ENCODE measurements at regions not wholly inside any gene's neighbourhood (a gene's known extent, or its start where the extent isn't known, plus 50 kb on each side); places are given as distances from the start of the nearest gene placed in this dataset.

DNA sequence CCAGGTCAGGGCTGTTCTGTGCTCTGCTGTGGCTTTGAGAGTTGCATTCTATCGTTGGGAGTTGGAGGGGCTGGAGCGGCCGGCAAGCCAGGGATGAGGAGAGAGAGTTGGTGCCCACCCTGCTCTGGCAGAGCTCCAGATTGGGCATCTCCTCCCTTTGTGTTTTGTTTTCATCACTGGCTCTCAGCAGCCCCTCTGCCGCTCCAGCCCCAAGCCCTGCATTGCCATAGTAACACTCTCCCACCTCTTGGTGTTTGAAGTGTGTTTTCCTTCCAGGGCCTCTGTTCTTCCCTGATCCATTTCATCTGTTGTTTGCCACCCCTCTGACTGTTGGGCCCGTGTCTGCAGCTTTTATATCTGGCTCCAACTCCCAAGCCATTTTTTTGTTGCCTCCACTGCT is 152.7 kb downstream of the URB2 start:
- Mint-ChIP-seq H3K27me3 (ENCODE audit: insufficient read depth) (peaks cover 10% of the 10 kb centered on the region), H3K27ac (no peak overlapping the region), H3K4me1 (ENCODE audit: low read depth) (no peaks in the 10 kb centered on the region), H3K4me3 (no peak overlapping the region), H3K36me3 (ENCODE audit: low read depth) (no peaks in the 10 kb centered on the region), H3K9me3 (no peaks in the 10 kb centered on the region)
- DNase-seq (ENCODE audit: low spot score) = no peak
- intact Hi-C loops (cut with micrococcal nuclease) = no loop called here

DNA sequence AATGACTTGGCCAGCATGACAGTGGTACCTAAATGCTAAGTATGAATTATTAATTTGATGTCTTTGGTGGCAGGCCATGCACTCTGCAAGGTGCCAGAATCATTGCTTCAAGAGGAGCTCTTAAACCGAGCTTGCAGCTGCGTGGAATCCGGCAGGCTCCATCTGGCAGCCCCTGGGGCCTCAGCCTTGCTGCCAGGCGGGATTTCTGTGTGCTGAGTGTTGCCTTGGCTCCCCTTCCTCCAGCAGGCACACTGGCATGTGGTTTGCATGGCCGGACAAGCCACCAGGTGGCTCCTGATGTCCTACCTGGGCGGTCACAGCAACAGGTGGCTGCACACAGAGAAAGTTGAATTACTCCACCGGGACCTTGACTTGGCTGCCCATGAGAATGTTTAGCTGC is 155.4 kb downstream of the URB2 start:
- Mint-ChIP-seq H3K27me3 (ENCODE audit: insufficient read depth) (peaks cover 10% of the 10 kb centered on the region), H3K4me1 (ENCODE audit: low read depth) (no peaks in the 10 kb centered on the region)
- DNase-seq (ENCODE audit: low spot score) = no peak

DNA sequence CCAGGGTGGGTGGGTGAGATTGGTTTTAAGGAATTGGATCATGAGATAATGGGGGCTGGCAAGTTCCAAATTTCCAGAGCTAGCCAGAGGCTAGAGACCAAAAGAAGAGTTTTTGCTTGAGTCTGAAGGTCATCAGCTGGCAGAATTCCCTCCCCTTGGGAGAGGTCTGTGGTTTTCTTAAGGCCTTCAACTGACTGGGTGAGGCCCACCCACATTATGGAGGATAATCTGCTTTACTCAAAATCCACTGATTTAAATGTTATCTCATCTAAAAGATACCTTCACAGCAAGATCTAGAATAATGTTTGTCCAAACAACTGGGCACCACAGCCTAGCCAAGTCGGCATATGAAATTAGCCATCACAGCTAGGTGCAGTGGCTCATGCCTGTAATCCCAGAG is 156.4 kb downstream of the URB2 start:
- Mint-ChIP-seq H3K36me3 (ENCODE audit: low read depth) (no peaks in the 10 kb centered on the region), H3K27ac (no peak overlapping the region), H3K4me3 (no peak overlapping the region), H3K4me1 (ENCODE audit: low read depth) (no peaks in the 10 kb centered on the region), H3K27me3 (ENCODE audit: insufficient read depth) (peaks cover 10% of the 10 kb centered on the region), H3K9me3 (no peaks in the 10 kb centered on the region)
- no peak for DNase-seq (ENCODE audit: low spot score)
- intact Hi-C loops (cut with micrococcal nuclease) = no loop called here

More for the DNA sequence above, 155.4 kb downstream of the URB2 start:
- H3K9me3 Mint-ChIP-seq = no peaks in the 10 kb centered on the region
- intact Hi-C loops (cut with micrococcal nuclease) = no loop called here
- no peak overlapping the region for H3K27ac Mint-ChIP-seq
- H3K36me3 Mint-ChIP-seq (ENCODE audit: low read depth) = no peaks in the 10 kb centered on the region
- no peak overlapping the region for H3K4me3 Mint-ChIP-seq

DNA sequence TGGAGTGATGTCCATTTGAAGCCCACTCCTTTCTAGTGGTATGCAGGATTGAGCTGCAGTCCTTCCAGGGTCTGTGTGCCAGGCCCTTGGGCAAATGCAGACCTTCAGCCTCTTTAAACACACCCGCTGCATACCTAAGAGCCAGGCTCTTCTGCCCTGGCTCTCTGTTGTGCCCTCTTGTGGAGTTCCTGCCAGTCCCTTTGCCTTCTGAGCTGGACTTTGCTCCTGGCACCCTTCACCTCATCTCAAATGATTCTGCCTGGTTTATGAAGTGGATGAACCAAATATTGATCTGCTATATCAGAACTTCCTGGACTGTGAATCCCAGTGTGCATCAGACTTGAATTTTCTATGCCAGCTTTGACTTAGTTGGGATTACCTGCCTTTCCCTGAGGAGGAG is 158.8 kb downstream of the URB2 start:
- peaks cover 6% of the 10 kb centered on the region for H3K9me3 Mint-ChIP-seq
- H3K36me3 Mint-ChIP-seq (ENCODE audit: low read depth) = no peaks in the 10 kb centered on the region
- no peak overlapping the region for H3K4me3 Mint-ChIP-seq
- DNase-seq (ENCODE audit: low spot score) = no peak
- no peaks in the 10 kb centered on the region for H3K4me1 Mint-ChIP-seq (ENCODE audit: low read depth)
- peaks cover 11% of the 10 kb centered on the region for H3K27me3 Mint-ChIP-seq (ENCODE audit: insufficient read depth)
- no peak overlapping the region for H3K27ac Mint-ChIP-seq
- intact Hi-C loops (cut with micrococcal nuclease) = no loop called here

DNA sequence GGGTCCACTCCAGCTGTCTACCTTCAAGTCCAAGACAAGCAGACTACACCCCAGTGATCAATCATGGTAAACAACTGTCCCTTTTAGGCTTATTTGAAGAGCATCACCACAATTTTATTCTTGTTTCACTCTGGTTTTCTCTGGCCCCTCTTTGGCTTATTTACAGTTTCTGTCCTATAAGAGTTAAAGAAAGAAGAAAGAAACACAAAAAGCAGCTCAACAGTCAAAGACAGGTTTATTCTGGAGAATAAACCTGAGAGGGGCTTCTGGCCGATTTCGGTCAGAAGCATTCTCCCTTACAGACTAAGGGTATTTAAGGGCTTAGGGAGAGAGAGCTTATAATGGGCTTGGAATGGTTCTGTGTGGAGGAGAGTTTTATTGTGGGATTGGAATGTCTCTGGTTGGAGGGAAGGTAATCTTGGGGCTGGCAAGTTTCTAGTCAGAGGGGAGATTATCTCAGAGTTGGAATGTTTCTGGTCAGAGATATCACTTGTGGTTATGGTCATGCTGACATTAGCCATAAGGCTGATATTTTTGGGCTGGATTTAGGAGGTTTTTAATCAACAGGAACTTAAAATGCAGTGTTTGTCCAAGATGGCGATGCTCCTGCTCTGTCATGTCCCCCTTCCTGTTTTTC is 161.0 kb downstream of the URB2 start:
- intact Hi-C loops (cut with micrococcal nuclease) = no loop called here
- Mint-ChIP-seq H3K4me1 (ENCODE audit: low read depth) (no peaks in the 10 kb centered on the region), H3K27me3 (ENCODE audit: insufficient read depth) (peaks cover 7% of the 10 kb centered on the region), H3K27ac (no peak overlapping the region), H3K4me3 (no peak overlapping the region), H3K9me3 (peaks cover 6% of the 10 kb centered on the region), H3K36me3 (ENCODE audit: low read depth) (no peaks in the 10 kb centered on the region)
- DNase-seq (ENCODE audit: low spot score) = no peak

DNA sequence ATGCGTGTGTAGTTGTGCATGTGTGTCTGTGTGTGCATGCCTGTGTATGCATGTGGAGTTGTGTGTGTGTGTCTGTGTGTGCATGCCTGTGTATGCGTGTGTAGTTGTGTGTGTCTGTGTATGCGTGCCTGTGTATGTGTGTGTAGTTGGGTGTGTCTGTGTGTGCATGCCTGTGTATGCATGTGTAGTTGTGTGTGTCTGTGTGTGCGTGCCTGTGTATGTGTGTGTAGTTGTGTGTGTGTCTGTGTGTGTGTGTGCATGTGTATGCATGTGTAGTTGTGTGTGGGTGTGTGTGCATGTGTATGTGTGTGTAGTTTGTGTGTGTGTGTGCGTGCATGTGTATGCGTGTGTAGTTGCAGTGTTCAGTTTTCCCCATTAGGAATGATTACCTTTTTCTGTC is 162.0 kb downstream of the URB2 start:
- Mint-ChIP-seq H3K27me3 (ENCODE audit: insufficient read depth) (peaks cover 7% of the 10 kb centered on the region), H3K4me3 (no peak overlapping the region), H3K4me1 (ENCODE audit: low read depth) (no peaks in the 10 kb centered on the region), H3K36me3 (ENCODE audit: low read depth) (no peaks in the 10 kb centered on the region), H3K27ac (no peak overlapping the region), H3K9me3 (peaks cover 6% of the 10 kb centered on the region)
- DNase-seq (ENCODE audit: low spot score) = no peak
- intact Hi-C loops (cut with micrococcal nuclease) = no loop called here

DNA sequence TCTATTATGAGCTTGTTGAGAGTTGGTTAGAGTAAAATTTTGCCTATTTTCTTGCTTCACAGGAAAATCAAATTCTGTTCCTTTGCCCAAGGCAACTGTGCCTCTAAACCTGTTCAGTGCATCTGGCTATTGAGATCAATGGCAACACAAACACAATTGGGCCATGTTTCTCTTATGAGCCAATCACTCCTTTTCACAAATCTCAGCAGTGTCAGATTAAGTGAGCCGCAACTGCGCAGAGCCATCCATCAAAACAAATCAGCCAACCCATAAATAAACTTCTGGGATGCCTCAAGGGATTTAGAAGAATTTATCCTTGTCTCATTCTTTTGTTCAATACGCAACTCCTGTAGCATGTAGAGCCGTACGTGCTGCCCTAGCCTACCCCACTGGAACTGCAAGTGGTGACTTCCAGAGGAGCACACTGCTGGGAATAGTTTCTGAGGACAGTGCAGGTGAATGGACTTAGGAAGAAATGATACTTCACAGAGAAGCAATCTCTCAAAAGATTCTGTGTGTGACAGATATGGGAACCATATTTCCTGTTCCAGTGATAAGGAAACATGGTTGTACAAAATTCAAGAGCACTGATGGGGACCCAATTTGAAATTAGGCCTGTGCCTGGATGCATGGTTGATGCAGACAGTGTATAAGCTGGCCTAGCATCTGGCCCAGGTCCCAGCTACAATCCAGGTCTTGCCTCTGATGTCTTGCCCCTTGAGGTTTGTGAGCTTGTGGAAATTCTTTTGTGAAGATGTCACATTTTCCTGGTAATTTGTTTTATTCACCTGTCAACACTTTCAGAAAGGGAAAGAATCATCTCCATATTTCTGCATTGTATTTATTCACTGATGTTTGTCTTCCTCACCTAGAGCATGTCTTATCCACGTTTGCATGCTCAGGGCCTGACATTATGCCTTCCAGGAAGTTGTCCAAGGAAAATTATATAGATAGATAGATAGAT is 166.2 kb downstream of the URB2 start:
- H3K27ac Mint-ChIP-seq = no peak overlapping the region
- no peaks in the 10 kb centered on the region for H3K4me1 Mint-ChIP-seq (ENCODE audit: low read depth)
- no peaks in the 10 kb centered on the region for H3K36me3 Mint-ChIP-seq (ENCODE audit: low read depth)
- peaks cover 6% of the 10 kb centered on the region for H3K9me3 Mint-ChIP-seq
- H3K4me3 Mint-ChIP-seq = no peak overlapping the region
- peaks cover 15% of the 10 kb centered on the region for H3K27me3 Mint-ChIP-seq (ENCODE audit: insufficient read depth)
- intact Hi-C loops (cut with micrococcal nuclease) = no loop called here
- DNase-seq (ENCODE audit: low spot score) = no peak

DNA sequence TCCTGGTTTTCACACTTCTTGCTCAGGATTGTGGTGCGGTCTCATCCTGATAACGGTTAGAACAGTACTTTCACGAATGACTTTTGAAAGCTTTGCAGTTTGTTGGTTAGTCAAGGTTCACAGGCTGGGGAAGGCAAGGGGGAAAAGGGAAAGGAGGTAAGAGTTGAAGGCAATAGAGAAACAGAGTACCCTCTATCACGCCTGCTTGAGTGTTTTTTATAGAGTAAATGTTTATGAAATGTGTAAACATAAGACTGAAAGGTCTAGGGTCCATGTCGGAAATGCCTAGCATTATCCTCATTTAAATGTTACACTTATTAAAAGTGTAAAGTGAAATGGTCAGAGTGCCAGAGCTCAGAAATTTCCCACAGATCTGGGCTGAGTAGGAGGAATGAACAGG is 167.4 kb downstream of the URB2 start:
- no peak overlapping the region for H3K27ac Mint-ChIP-seq
- peaks cover under 1% of the 10 kb centered on the region for H3K9me3 Mint-ChIP-seq
- H3K4me1 Mint-ChIP-seq (ENCODE audit: low read depth) = no peaks in the 10 kb centered on the region
- intact Hi-C loops (cut with micrococcal nuclease) = no loop called here
- H3K36me3 Mint-ChIP-seq (ENCODE audit: low read depth) = no peaks in the 10 kb centered on the region
- no peak for DNase-seq (ENCODE audit: low spot score)
- H3K4me3 Mint-ChIP-seq = no peak overlapping the region
- peaks cover 15% of the 10 kb centered on the region for H3K27me3 Mint-ChIP-seq (ENCODE audit: insufficient read depth)

DNA sequence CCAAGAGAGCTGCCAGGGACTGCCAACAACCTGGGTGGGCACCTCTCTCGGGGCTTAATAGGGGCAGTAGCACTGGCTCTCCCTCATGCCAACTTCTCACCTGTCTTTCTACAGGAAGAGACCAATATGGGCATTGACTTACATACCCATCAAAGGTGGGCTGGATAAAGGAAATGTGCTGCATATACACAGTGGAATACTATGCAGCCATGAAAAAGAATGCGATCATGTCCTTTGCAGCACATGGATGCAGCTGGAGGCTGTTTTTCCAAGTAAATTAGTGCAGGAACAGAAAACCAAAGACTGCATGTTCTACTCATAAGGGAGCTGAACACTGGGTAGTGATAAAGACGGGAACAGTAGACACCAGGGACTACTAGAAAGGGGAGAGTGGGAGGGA is 172.5 kb downstream of the URB2 start:
- intact Hi-C loops (cut with micrococcal nuclease) = no loop called here
- Mint-ChIP-seq H3K27me3 (ENCODE audit: insufficient read depth) (peaks cover 11% of the 10 kb centered on the region), H3K27ac (no peak overlapping the region), H3K9me3 (peaks cover 3% of the 10 kb centered on the region), H3K4me1 (ENCODE audit: low read depth) (no peaks in the 10 kb centered on the region), H3K4me3 (no peak overlapping the region), H3K36me3 (ENCODE audit: low read depth) (no peaks in the 10 kb centered on the region)
- DNase-seq (ENCODE audit: low spot score) = no peak

DNA sequence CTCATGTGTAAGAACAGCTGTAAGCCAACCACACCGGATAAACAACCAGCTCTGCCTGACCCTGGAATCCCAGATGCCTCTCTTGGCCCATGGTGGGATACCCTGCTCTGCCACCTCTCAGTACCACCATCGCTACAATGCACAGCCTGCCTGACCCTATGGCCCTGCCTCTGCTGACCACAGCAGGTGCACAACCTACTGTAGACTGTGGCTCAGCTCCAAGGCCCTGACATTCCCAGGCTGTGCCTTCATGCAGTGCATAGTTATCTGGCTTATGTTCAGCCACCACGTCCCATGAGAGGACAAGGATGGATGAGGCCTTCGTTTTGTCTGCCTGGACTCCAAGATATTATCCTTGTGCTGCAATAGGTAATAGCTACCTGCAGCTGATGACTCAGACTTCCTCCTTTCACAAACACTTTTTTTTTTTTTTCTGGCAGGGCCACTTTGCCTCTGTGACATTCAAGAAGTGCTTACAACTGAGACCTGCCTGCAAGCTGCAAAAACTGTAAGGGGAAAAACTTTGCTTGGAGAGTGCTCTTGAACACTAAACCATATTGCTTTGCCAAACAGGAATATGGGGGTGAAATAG is 177.7 kb downstream of the URB2 start:
- H3K27me3 Mint-ChIP-seq (ENCODE audit: insufficient read depth) = peaks cover 2% of the 10 kb centered on the region
- H3K4me1 Mint-ChIP-seq (ENCODE audit: low read depth) = no peaks in the 10 kb centered on the region
- H3K4me3 Mint-ChIP-seq = no peak overlapping the region
- H3K36me3 Mint-ChIP-seq (ENCODE audit: low read depth) = no peaks in the 10 kb centered on the region
- peaks cover 21% of the 10 kb centered on the region for H3K9me3 Mint-ChIP-seq
- no peak overlapping the region for H3K27ac Mint-ChIP-seq
- intact Hi-C loops (cut with micrococcal nuclease) = no loop called here
- DNase-seq (ENCODE audit: low spot score) = no peak

DNA sequence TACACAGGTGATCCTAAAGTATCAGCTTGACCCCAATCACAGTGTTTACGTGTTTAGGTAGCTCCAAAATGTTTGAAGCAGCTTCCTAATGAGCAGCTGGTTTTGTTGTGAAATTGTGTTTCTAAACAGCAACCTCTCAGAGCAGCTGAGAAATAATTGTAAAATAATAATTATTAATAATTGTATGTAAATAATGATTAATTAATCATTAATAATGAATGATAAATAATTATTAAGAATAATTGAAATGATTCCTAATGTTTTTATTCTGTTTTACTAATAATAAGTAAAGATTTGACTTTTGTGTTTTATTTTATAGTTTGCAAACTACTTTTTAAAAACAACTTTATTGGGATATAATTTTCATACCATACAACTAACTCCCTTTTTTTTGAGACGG is 182.2 kb downstream of the URB2 start:
- no peaks in the 10 kb centered on the region for H3K4me1 Mint-ChIP-seq (ENCODE audit: low read depth)
- no peak for DNase-seq (ENCODE audit: low spot score)
- peaks cover 2% of the 10 kb centered on the region for H3K27me3 Mint-ChIP-seq (ENCODE audit: insufficient read depth)
- no peaks in the 10 kb centered on the region for H3K36me3 Mint-ChIP-seq (ENCODE audit: low read depth)
- peaks cover 44% of the 10 kb centered on the region for H3K9me3 Mint-ChIP-seq
- no peak overlapping the region for H3K27ac Mint-ChIP-seq
- no peak overlapping the region for H3K4me3 Mint-ChIP-seq
- intact Hi-C loops (cut with micrococcal nuclease) = no loop called here

DNA sequence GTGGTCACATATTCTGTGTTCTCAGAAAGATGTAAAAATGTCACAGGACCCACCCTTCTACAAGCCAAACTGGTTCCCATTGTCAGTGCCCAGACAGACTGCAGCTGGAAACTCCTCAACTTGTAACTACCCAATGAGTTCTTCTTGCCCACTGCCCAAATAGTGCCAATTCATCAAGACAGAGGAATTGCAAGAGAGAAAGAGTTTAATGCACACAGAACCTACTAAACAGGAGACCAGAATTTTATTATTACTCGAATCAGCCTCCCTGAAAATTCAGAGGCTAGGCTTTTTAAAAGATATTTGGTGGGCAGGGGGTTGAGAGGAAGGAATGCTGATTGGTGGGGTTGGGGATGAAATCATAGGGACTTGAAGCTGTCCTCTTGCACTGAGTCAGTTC is 184.1 kb downstream of the URB2 start:
- no peak for DNase-seq (ENCODE audit: low spot score)
- peaks cover 2% of the 10 kb centered on the region for H3K27me3 Mint-ChIP-seq (ENCODE audit: insufficient read depth)
- no peaks in the 10 kb centered on the region for H3K4me1 Mint-ChIP-seq (ENCODE audit: low read depth)
- peaks cover 36% of the 10 kb centered on the region for H3K9me3 Mint-ChIP-seq
- H3K4me3 Mint-ChIP-seq = no peak overlapping the region
- intact Hi-C loops (cut with micrococcal nuclease) = no loop called here
- H3K27ac Mint-ChIP-seq = no peak overlapping the region
- no peaks in the 10 kb centered on the region for H3K36me3 Mint-ChIP-seq (ENCODE audit: low read depth)

DNA sequence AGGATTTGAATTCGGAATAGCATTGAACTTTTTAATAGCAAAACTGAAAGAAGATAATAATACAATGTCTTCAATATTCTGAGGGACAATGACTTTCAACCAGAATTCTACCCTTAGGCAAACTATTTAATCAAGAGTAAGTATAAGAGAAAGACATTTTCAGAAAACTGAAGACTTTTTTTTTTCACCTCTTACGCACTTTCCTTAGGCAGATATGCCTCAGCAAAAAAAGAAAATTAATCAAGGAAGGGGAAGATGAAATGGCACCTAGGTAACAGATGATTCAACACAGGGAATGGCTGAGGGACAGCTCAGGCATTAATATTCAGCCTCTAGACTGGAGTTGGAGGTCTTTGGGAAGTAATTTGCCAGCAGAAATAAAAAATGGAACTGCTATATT is 184.9 kb downstream of the URB2 start:
- intact Hi-C loops (cut with micrococcal nuclease) = no loop called here
- H3K4me1 Mint-ChIP-seq (ENCODE audit: low read depth) = no peaks in the 10 kb centered on the region

More for the DNA sequence above, 184.9 kb downstream of the URB2 start:
- Mint-ChIP-seq H3K9me3 (peaks cover 30% of the 10 kb centered on the region), H3K27ac (no peak overlapping the region), H3K4me3 (no peak overlapping the region), H3K36me3 (ENCODE audit: low read depth) (no peaks in the 10 kb centered on the region), H3K27me3 (ENCODE audit: insufficient read depth) (peaks cover 2% of the 10 kb centered on the region)
- DNase-seq (ENCODE audit: low spot score) = no peak
